OCI-LY7 (cell line): ENCODE measurements at regions not wholly inside any gene's neighbourhood (a gene's known extent, or its start where the extent isn't known, plus 50 kb on each side); places are given as distances from the start of the nearest gene placed in this dataset.

Source experiments
- BruUV-seq: library from RNA; stranded (reverse); fragments of 400-500 nt; replicated peaks from 2 replicates; lab custom pipeline; 2021; lab: Mats Ljungman, UMichigan
- CTCF ChIA-PET: fragments of 300-600 bp; sonication (Branson Sonifier 250); formaldehyde crosslinking; loops from one replicate; lab custom pipeline; 2022; ENCODE audit warnings: antibody characterized with exemption; ENCODE audit not compliant: unreplicated experiment; lab: Charles Lee
- POLR2A ChIA-PET: fragments of 300-600 bp; sonication (Branson Sonifier 250); formaldehyde crosslinking; loops from one replicate; lab custom pipeline; 2022; ENCODE audit warnings: antibody characterized with exemption; lab: Charles Lee
- DNase-seq: peaks from one replicate; pipeline ENCODE4 v3.0.0-alpha.2; 2015; ENCODE audit warnings: low spot score
- H2AFZ ChIP-seq: fragments of 200-600 bp; sonication (generic), shearing (Covaris generic); 2 replicates; pipeline ENCODE4 v1.6.1; 2014; ENCODE audit warnings: mild to moderate bottlenecking, antibody characterized with exemption, low read length, moderate library complexity
- H3K27ac ChIP-seq: fragments of 200-600 bp; sonication (generic); 2 replicates; pipeline ENCODE4 v1.5.1; 2014; ENCODE audit warnings: mixed run types, low read depth, mild to moderate bottlenecking, moderate library complexity, low read length, inconsistent platforms; ENCODE audit not compliant: poor library complexity, severe bottlenecking
- H3K36me3 ChIP-seq: fragments of 200-600 bp; sonication (generic); 2 replicates; pipeline ENCODE4 v1.6.1; 2014; ENCODE audit warnings: mild to moderate bottlenecking, antibody characterized with exemption, low read length, moderate library complexity, mixed read lengths; ENCODE audit not compliant: insufficient read depth
- H3K4me1 ChIP-seq: fragments of 200-600 bp; sonication (generic); 2 replicates; pipeline ENCODE4 v1.5.1; 2014; ENCODE audit warnings: mild to moderate bottlenecking, low read length; ENCODE audit not compliant: insufficient read depth, poor library complexity, severe bottlenecking
- H3K4me2 ChIP-seq: fragments of 200-600 bp; sonication (generic); 2 replicates; pipeline ENCODE4 v1.6.1; 2014; ENCODE audit warnings: mild to moderate bottlenecking, low read length
- H3K4me3 ChIP-seq: fragments of 200-600 bp; sonication (generic); 2 replicates; pipeline ENCODE4 v1.5.1; 2014; ENCODE audit warnings: mild to moderate bottlenecking, low read depth, low read length; ENCODE audit not compliant: poor library complexity, severe bottlenecking
- H3K79me2 ChIP-seq: fragments of 200-600 bp; sonication (generic); 2 replicates; pipeline ENCODE4 v1.6.1; 2016; ENCODE audit warnings: low read depth, mild to moderate bottlenecking, low read length, moderate library complexity, mixed read lengths; ENCODE audit not compliant: insufficient read depth
- H3K9me2 ChIP-seq: fragments of 200-600 bp; sonication (generic); 2 replicates; pipeline ENCODE4 v1.6.1; 2016; ENCODE audit warnings: mild to moderate bottlenecking, low read length, mixed read lengths; ENCODE audit not compliant: insufficient read depth
- H3K9me3 ChIP-seq: fragments of 200-600 bp; sonication (generic); 2 replicates; pipeline ENCODE4 v1.6.1; 2014; ENCODE audit warnings: mild to moderate bottlenecking, mixed run types, low read length, mixed read lengths
- H4K20me1 ChIP-seq: fragments of 200-600 bp; sonication (generic); 2 replicates; pipeline ENCODE4 v1.6.1; 2014; ENCODE audit warnings: mild to moderate bottlenecking, antibody characterized with exemption, low read length, moderate library complexity, mixed read lengths; ENCODE audit not compliant: insufficient read depth
- EZH2phosphoT487 ChIP-seq: fragments of 200-600 bp; sonication (generic); IDR thresholded peaks from 2 replicates; pipeline ENCODE4 v1.6.1; 2018; ENCODE audit warnings: low read depth, borderline replicate concordance, mild to moderate bottlenecking, mixed run types, antibody characterized with exemption, low read length, moderate library complexity, mixed read lengths
- intact Hi-C: fragments of 100-400 bp; cut with micrococcal nuclease; formaldehyde crosslinking; loops from one replicate; pipeline ENCODE4 v1.10.0; 2022; ENCODE audit not compliant: unreplicated experiment
- TF ChIP-seq, protein P1 (sequence below): fragments of 200-600 bp; sonication (generic); conservative IDR thresholded peaks from 2 replicates; pipeline ENCODE4 v1.5.1; 2014; ENCODE audit warnings: mild to moderate bottlenecking, antibody characterized with exemption, low read length, moderate library complexity, mixed read lengths

- Histone ChIP-seq H3K79me2 (no peaks in the 10 kb centered on the region), H3K4me3 (no peak overlapping the region), H2AFZ (no peak overlapping the region), H3K9me2 (no peaks in the 10 kb centered on the region), H3K9me3 (no peaks in the 10 kb centered on the region), H3K27ac (no peak overlapping the region), H3K36me3 (no peaks in the 10 kb centered on the region), H3K4me2 (no peak overlapping the region), H4K20me1 (no peaks in the 10 kb centered on the region), H3K4me1 (no peaks in the 10 kb centered on the region)
- intact Hi-C loops: no loop called here
- TF ChIP-seq, protein P1, sequence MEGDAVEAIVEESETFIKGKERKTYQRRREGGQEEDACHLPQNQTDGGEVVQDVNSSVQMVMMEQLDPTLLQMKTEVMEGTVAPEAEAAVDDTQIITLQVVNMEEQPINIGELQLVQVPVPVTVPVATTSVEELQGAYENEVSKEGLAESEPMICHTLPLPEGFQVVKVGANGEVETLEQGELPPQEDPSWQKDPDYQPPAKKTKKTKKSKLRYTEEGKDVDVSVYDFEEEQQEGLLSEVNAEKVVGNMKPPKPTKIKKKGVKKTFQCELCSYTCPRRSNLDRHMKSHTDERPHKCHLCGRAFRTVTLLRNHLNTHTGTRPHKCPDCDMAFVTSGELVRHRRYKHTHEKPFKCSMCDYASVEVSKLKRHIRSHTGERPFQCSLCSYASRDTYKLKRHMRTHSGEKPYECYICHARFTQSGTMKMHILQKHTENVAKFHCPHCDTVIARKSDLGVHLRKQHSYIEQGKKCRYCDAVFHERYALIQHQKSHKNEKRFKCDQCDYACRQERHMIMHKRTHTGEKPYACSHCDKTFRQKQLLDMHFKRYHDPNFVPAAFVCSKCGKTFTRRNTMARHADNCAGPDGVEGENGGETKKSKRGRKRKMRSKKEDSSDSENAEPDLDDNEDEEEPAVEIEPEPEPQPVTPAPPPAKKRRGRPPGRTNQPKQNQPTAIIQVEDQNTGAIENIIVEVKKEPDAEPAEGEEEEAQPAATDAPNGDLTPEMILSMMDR: no peak
- TF ChIP-seq EZH2phosphoT487: no peak
- DNase-seq: no peak
- ChIA-PET POLR2A (interaction anchor here (0.6 kb wide), 2 partner anchors 44 to 426 kb away, joined by 3 to 4 read pairs; no protein-coding TSS in a partner anchor), CTCF (no interaction called here)
- BruUV-seq: no TSS peak
Observed at GRCh38 chr15:35137190-35137574, 52.1 kb upstream of the NANOGP8 start.

- Histone ChIP-seq H2AFZ (no peak overlapping the region), H4K20me1 (no peaks in the 10 kb centered on the region), H3K27ac (no peak overlapping the region), H3K79me2 (no peaks in the 10 kb centered on the region), H3K4me1 (no peaks in the 10 kb centered on the region), H3K4me3 (no peak overlapping the region), H3K9me2 (no peaks in the 10 kb centered on the region), H3K4me2 (no peak overlapping the region), H3K36me3 (no peaks in the 10 kb centered on the region), H3K9me3 (no peaks in the 10 kb centered on the region)
- POLR2A ChIA-PET: interaction anchor here (0.5 to 2.1 kb wide), 3 partner anchors 14 to 426 kb away, joined by 3 to 4 read pairs (median 3); no protein-coding TSS in a partner anchor
- TF ChIP-seq, protein P1: no peak
- no peak for TF ChIP-seq EZH2phosphoT487
- intact Hi-C loops: no loop called here
- no TSS peak for BruUV-seq
- DNase-seq: no peak
- CTCF ChIA-PET: no interaction called here
Observed at GRCh38 chr15:35136321-35137189, 51.5 kb upstream of the NANOGP8 start.
